Esophagus muscularis mucosa (tissue), 4 donors: ENCODE measurements at regions not wholly inside any gene's neighbourhood (a gene's known extent, or its start where the extent isn't known, plus 50 kb on each side); places are given as distances from the start of the nearest gene placed in this dataset.

ENCODE experiments used
- DNase-seq: peaks from one replicate; pipeline ENCODE4 v3.0.0-alpha.2; 2017; ENCODE audit errors: extremely low spot score
- H3K27ac ChIP-seq, 4 donors: fragments of 200-600 bp; sonication (generic); replicated peaks in 1 of 4; 1 replicate in 3 of 4; 2 replicates in 1 of 4; pipeline ENCODE4 v1.5.1; 2016 to 2019; ENCODE audit warnings: mild to moderate bottlenecking in 1 of 4
- H3K27me3 ChIP-seq, 4 donors: fragments of 200-600 bp; sonication (generic); one replicate each; pipeline versions ENCODE4 v1.5.1 to v1.6.0; 2016 to 2019
- H3K36me3 ChIP-seq, 4 donors: fragments of 200-600 bp; sonication (generic); one replicate each; pipeline ENCODE4 v1.5.1; 2016 to 2019
- H3K4me1 ChIP-seq, 4 donors: fragments of 200-600 bp; sonication (generic); one replicate each; pipeline ENCODE4 v1.5.1; 2016 to 2019
- H3K4me3 ChIP-seq, 4 donors: fragments of 200-600 bp; sonication (generic); 1 replicate in 2 of 4; 2 replicates in 2 of 4; pipeline ENCODE4 v1.5.1; 2016 to 2019; ENCODE audit warnings: mild to moderate bottlenecking in 4 of 4, moderate library complexity in 1 of 4
- H3K9me3 ChIP-seq, 4 donors: fragments of 200-600 bp; sonication (generic); 1 replicate in 3 of 4; 2 replicates in 1 of 4; pipeline ENCODE4 v1.5.1; 2016 to 2019
- CTCF ChIP-seq, 3 experiments: fragments of 200-600 bp in 2 of 3; fragments of 450-650 bp in 1 of 3; sonication (generic) in 2 of 3; IDR thresholded peaks; one replicate each; pipeline ENCODE4 v1.5.1; 2017 to 2019; ENCODE audit warnings: antibody characterized with exemption in 3 of 3, mild to moderate bottlenecking in 2 of 3, moderate library complexity in 1 of 3
- EP300 ChIP-seq: sonication (generic); formaldehyde crosslinking; IDR thresholded peaks from one replicate; pipeline ENCODE4 v1.6.1; 2017; ENCODE audit warnings: antibody characterized with exemption
- POLR2A ChIP-seq: fragments of 450-650 bp; IDR thresholded peaks from one replicate; pipeline ENCODE4 v1.6.1; 2017; ENCODE audit warnings: antibody characterized with exemption, moderate library complexity, mild to moderate bottlenecking, low read depth
- POLR2AphosphoS5 ChIP-seq, 2 donors: sonication (generic); formaldehyde crosslinking; IDR thresholded peaks; one replicate each; pipeline ENCODE4 v1.6.1; 2017; ENCODE audit warnings: antibody characterized with exemption in 2 of 2
- WGBS: methylation state at CpG from one replicate; pipeline ENCODE4 v1.1.5; 2018; 5-methylcytosine and 5-hydroxymethylcytosine counted together
- intact Hi-C: fragments of 100-400 bp; cut with DNase I; formaldehyde crosslinking; loops from one replicate; pipeline ENCODE4 v1.15.1; 2023

DNA sequence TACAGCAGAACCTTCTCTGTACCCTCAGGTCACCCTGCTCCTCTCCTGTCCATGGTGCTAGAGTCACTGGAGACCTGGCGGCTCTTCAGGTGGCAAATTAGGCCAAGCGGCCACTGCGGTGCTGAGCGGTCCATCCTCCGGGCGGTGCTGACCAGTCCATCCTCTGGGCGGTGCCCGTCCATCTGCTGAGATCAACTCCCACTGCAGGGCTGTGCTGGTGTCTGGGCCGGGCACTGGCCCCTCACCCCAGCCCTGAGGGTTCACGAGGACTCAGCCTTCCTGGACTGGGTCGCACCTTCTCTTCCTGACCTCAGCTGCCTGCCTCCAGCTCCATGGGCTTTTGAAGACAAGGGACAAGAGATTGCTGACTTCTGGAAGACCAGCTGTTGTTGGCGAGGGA is 782.9 kb downstream of the BRD1 start:
- Histone ChIP-seq H3K4me3 (no peak overlapping the region), H3K27ac (no peak overlapping the region), H3K4me1 (peaks cover 0 to 3% (median 0%) of the 10 kb centered on the region in 4 donors), H3K27me3 (peaks cover 0 to 69% (median 0%) of the 10 kb centered on the region in 4 donors), H3K36me3 (no peaks in the 10 kb centered on the region), H3K9me3 (no peaks in the 10 kb centered on the region)
- no peak for DNase-seq
- 85% methylated on average over 4 of the region's 12 CpGs for WGBS
- TF ChIP-seq CTCF (IDR thresholded peaks at IDR 0.05): no peak
- TF ChIP-seq POLR2A: no peak
- TF ChIP-seq EP300: no peak
- no peak for TF ChIP-seq POLR2AphosphoS5 (IDR thresholded peaks at IDR 0.05)
- intact Hi-C loops: no loop called here

GRCh38 chr22:49044091-49044490 is 783.6 kb downstream of the BRD1 start:
- DNase-seq: no peak
- intact Hi-C loops: no loop called here
- no peak for TF ChIP-seq POLR2AphosphoS5 (IDR thresholded peaks at IDR 0.05)
- TF ChIP-seq EP300: no peak
- TF ChIP-seq POLR2A: no peak
- TF ChIP-seq CTCF (IDR thresholded peaks at IDR 0.05): no peak

DNA sequence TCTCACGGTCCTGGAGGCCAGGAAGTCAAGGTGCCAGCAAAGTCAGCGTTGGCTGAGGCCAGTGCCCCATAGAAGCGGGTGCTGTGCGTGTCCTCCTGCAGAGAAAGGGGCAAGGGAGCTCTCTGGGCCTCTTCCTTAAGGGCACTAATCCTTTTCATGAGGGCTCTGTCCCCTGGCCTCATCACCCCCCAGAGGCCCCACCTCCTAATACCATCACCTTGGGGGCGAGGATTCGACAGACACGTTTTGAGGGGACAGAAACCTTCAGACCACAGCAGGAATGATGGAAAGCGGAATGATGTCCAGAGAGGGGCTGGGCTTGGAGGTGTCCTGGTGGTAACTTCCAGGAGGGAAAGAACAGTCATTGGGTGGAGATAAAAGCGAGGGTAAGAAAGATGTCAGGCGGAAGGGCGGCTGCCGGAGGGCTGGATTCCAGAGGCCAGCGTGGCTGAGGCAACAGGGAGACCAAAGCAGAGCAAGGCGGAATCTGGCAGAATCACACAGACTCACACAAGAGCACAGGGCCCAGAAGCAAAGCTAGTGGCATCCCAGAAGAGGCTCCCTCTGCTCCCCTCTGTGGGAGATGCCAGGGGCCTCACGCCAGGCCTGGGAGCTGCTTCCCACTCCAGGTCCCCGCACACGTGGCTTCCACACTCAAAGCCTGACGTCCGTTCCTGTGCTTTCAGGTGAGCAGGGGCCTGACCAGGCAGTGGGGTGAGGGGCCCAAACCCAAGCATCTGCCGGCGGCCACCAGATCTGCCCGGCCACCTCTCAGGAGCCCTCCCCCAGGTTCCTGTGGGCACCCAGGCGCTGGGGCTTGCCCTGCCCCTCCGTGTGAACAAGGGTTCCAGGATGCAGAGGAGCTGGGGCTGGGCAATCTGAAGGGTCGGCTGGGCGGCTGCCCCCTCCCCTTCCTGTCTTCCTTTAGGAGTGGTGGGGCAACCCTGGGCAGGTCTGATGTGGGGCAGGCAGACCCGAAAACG is 784.5 kb downstream of the BRD1 start:
- peaks cover 0 to 60% (median 0%) of the 10 kb centered on the region in 4 donors for H3K27me3 ChIP-seq
- no peaks in the 10 kb centered on the region for H3K36me3 ChIP-seq
- TF ChIP-seq POLR2A (no peak), EP300 (no peak), CTCF (IDR thresholded peaks at IDR 0.05) (no peak), POLR2AphosphoS5 (IDR thresholded peaks at IDR 0.05) (no peak)
- no peak overlapping the region for H3K27ac ChIP-seq
- no peak overlapping the region for H3K4me3 ChIP-seq
- intact Hi-C loops: no loop called here
- 76% methylated on average over 19 of the region's 28 CpGs for WGBS
- H3K9me3 ChIP-seq: no peaks in the 10 kb centered on the region
- peaks cover 0 to 3% (median 0%) of the 10 kb centered on the region in 4 donors for H3K4me1 ChIP-seq
- no peak for DNase-seq

More at GRCh38 chr22:49044091-49044490, 783.6 kb downstream of the BRD1 start:
- 89% methylated on average over 6 of the region's 16 CpGs for WGBS
- H3K9me3 ChIP-seq: no peaks in the 10 kb centered on the region
- no peaks in the 10 kb centered on the region for H3K36me3 ChIP-seq
- peaks cover 0 to 3% (median 0%) of the 10 kb centered on the region in 4 donors for H3K4me1 ChIP-seq
- no peak overlapping the region for H3K4me3 ChIP-seq
- H3K27ac ChIP-seq: no peak overlapping the region
- H3K27me3 ChIP-seq: peaks cover 0 to 64% (median 0%) of the 10 kb centered on the region in 4 donors

DNA sequence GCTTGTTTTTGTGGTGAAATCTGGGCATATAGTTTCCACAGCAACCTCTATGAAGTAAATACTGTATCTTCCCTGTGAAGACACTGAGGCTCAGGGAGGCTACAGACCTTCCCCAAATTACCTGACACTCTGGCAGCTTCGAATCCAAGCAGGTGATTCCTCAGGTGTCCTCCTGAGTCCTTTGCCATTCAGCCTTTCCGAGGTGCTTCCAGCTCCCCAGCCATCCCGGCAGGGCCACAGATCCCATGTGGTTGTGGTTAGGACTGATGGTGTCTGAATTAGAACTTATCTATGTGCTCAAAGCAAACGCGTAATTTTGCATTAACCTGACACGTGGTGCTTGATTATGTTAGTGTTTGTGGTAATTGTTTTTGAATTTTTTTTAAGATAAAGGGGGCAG is 785.6 kb downstream of the BRD1 start:
- Histone ChIP-seq H3K27me3 (peaks cover 0 to 59% (median 0%) of the 10 kb centered on the region in 4 donors), H3K4me1 (peaks cover 0 to 3% (median 0%) of the 10 kb centered on the region in 4 donors), H3K9me3 (no peaks in the 10 kb centered on the region), H3K27ac (no peak overlapping the region), H3K4me3 (no peak overlapping the region), H3K36me3 (no peaks in the 10 kb centered on the region)
- WGBS: 80% methylated on average over 6 of the region's 6 CpGs
- TF ChIP-seq POLR2A: no peak
- no peak for TF ChIP-seq CTCF (IDR thresholded peaks at IDR 0.05)
- TF ChIP-seq POLR2AphosphoS5 (IDR thresholded peaks at IDR 0.05): no peak
- no peak for TF ChIP-seq EP300
- no peak for DNase-seq
- intact Hi-C loops: no loop called here
